ENCODE measurements at regions not wholly inside any gene's neighbourhood (a gene's known extent, or its start where the extent isn't known, plus 50 kb on each side); places are given as distances from the start of the nearest gene placed in this dataset.

GRCh38 chr10:100659361-100660098, 85.9 kb upstream of the PAX2 start:
- TF ChIP-seq CTCF (optimal IDR thresholded peaks at IDR 0.05 in 1 of 3, IDR thresholded peaks at IDR 0.05 in 1 of 3, conservative IDR thresholded peaks at IDR 0.05 in 1 of 3; ENCODE audit: extremely low read depth in 1 of 3, insufficient read depth in 2 of 3, low read length in 3 of 3) = no peak
- peak; percentile 74 for TF ChIP-seq EZH2 (IDR thresholded peaks at IDR 0.05; ENCODE audit: low read length)
